Calu3 (cell line): ENCODE measurements at regions not wholly inside any gene's neighbourhood (a gene's known extent, or its start where the extent isn't known, plus 50 kb on each side); places are given as distances from the start of the nearest gene placed in this dataset.

ENCODE experiments used
- BruUV-seq: library from RNA; stranded (reverse); fragments of 400-500 nt; replicated peaks from 2 replicates; lab custom pipeline; 2021; lab: Mats Ljungman, UMichigan
- CTCF ChIA-PET: fragments of 300-600 bp; sonication (Branson Sonifier 250); formaldehyde crosslinking; loops from one replicate; lab custom pipeline; 2022; ENCODE audit warnings: antibody characterized with exemption; lab: Charles Lee
- DNase-seq: peaks from one replicate; pipeline ENCODE4 v3.0.0; 2022
- H3K27ac Mint-ChIP-seq: one replicate; pipeline ENCODE4 v1.8.0; 2022; ENCODE audit warnings: mixed read lengths; ENCODE audit not compliant: unreplicated experiment
- H3K27me3 Mint-ChIP-seq: one replicate; pipeline ENCODE4 v1.8.0; 2022; ENCODE audit warnings: mixed read lengths; ENCODE audit not compliant: unreplicated experiment
- H3K36me3 Mint-ChIP-seq: one replicate; pipeline ENCODE4 v1.8.0; 2022; ENCODE audit warnings: mild to moderate bottlenecking, moderate library complexity, mixed read lengths; ENCODE audit not compliant: insufficient read depth, unreplicated experiment
- H3K4me1 Mint-ChIP-seq: one replicate; pipeline ENCODE4 v1.8.0; 2022; ENCODE audit warnings: mild to moderate bottlenecking, low read depth, mixed read lengths; ENCODE audit not compliant: unreplicated experiment
- H3K4me3 Mint-ChIP-seq: one replicate; pipeline ENCODE4 v1.8.0; 2022; ENCODE audit warnings: mild to moderate bottlenecking, low read depth, moderate library complexity, mixed read lengths; ENCODE audit not compliant: unreplicated experiment
- H3K9me3 Mint-ChIP-seq: one replicate; pipeline ENCODE4 v1.8.0; 2022; ENCODE audit warnings: low read depth, mixed read lengths; ENCODE audit not compliant: unreplicated experiment
- CTCF ChIP-seq: fragments of 200-600 bp; IDR thresholded peaks from one replicate; pipeline ENCODE4 v1.8.0; 2022; ENCODE audit warnings: antibody characterized with exemption; ENCODE audit not compliant: unreplicated experiment
- intact Hi-C: fragments of 100-400 bp; cut with micrococcal nuclease; formaldehyde crosslinking; loops from one replicate; pipeline ENCODE4 v1.10.0; 2022; ENCODE audit not compliant: unreplicated experiment

GRCh38 chr4:11152684-11153083, 276.0 kb downstream of the HS3ST1 start:
- no TSS peak for BruUV-seq
- TF ChIP-seq CTCF = no peak
- Mint-ChIP-seq H3K27ac (no peak overlapping the region), H3K9me3 (no peaks in the 10 kb centered on the region), H3K27me3 (peaks cover 29% of the 10 kb centered on the region), H3K36me3 (no peaks in the 10 kb centered on the region), H3K4me1 (no peaks in the 10 kb centered on the region), H3K4me3 (no peak overlapping the region)
- CTCF ChIA-PET = no interaction called here
- DNase-seq = no peak
- intact Hi-C loops = no loop called here

- Mint-ChIP-seq H3K36me3 (no peaks in the 10 kb centered on the region), H3K4me1 (no peaks in the 10 kb centered on the region), H3K27me3 (peaks cover 27% of the 10 kb centered on the region), H3K4me3 (no peak overlapping the region), H3K9me3 (no peaks in the 10 kb centered on the region), H3K27ac (no peak overlapping the region)
- DNase-seq = no peak
- CTCF ChIA-PET = no interaction called here
- TF ChIP-seq CTCF = no peak
- intact Hi-C loops = no loop called here
- no TSS peak for BruUV-seq
These were observed 277.2 kb downstream of the HS3ST1 start for GRCh38 chr4:11151500-11151899.

- Mint-ChIP-seq H3K4me3 (no peak overlapping the region), H3K27me3 (peaks cover 12% of the 10 kb centered on the region), H3K36me3 (no peaks in the 10 kb centered on the region), H3K27ac (no peak overlapping the region), H3K9me3 (no peaks in the 10 kb centered on the region), H3K4me1 (no peaks in the 10 kb centered on the region)
- TF ChIP-seq CTCF = no peak
- CTCF ChIA-PET = no interaction called here
- no TSS peak for BruUV-seq
- no peak for DNase-seq
- intact Hi-C loops = no loop called here
These were observed 279.0 kb downstream of the HS3ST1 start for GRCh38 chr4:11149612-11150259.

- Mint-ChIP-seq H3K9me3 (no peaks in the 10 kb centered on the region), H3K36me3 (no peaks in the 10 kb centered on the region), H3K27me3 (peaks cover 51% of the 10 kb centered on the region), H3K4me3 (no peak overlapping the region), H3K27ac (no peak overlapping the region), H3K4me1 (no peaks in the 10 kb centered on the region)
- TF ChIP-seq CTCF = no peak
- no TSS peak for BruUV-seq
- intact Hi-C loops = no loop called here
- DNase-seq = no peak
- CTCF ChIA-PET = no interaction called here
These were observed 288.8 kb downstream of the HS3ST1 start for GRCh38 chr4:11139871-11140270.
